ENCODE measurements at regions not wholly inside any gene's neighbourhood (a gene's known extent, or its start where the extent isn't known, plus 50 kb on each side); places are given as distances from the start of the nearest gene placed in this dataset.

GRCh38 chr6:97919046-97919445 lies 636.0 kb upstream of the MMS22L start:
- Histone ChIP-seq H3K27ac (no peak overlapping the region), H2AFZ (ENCODE audit: low read depth) (no peak overlapping the region), H3K4me3 (IDR thresholded peaks at IDR 0.05; ENCODE audit: insufficient read depth, low read depth, low read length) (no peak overlapping the region), H3K4me1 (ENCODE audit: low read depth, poor library complexity, severe bottlenecking) (peaks cover 4% of the 10 kb centered on the region), H3K4me2 (no peak overlapping the region), H3K36me3 (ENCODE audit: insufficient read depth) (no peaks in the 10 kb centered on the region), H4K20me1 (ENCODE audit: insufficient read depth) (no peaks in the 10 kb centered on the region), H3K79me2 (ENCODE audit: insufficient read depth, low read depth) (no peaks in the 10 kb centered on the region), H3K27me3 (ENCODE audit: insufficient read depth, low read depth) (no peaks in the 10 kb centered on the region), H3K9ac (no peak overlapping the region)
- TF ChIP-seq CTCF (conservative IDR thresholded peaks at IDR 0.05; ENCODE audit: low read depth, low read length), result no peak

- Histone ChIP-seq H3K36me3 (ENCODE audit: insufficient read depth) (no peaks in the 10 kb centered on the region), H3K4me3 (IDR thresholded peaks at IDR 0.05; ENCODE audit: insufficient read depth, low read depth, low read length) (no peak overlapping the region), H3K4me1 (ENCODE audit: low read depth, poor library complexity, severe bottlenecking) (no peaks in the 10 kb centered on the region), H3K27me3 (ENCODE audit: insufficient read depth, low read depth) (no peaks in the 10 kb centered on the region), H2AFZ (ENCODE audit: low read depth) (no peak overlapping the region), H3K4me2 (no peak overlapping the region), H4K20me1 (ENCODE audit: insufficient read depth) (no peaks in the 10 kb centered on the region), H3K9ac (no peak overlapping the region), H3K79me2 (ENCODE audit: insufficient read depth, low read depth) (no peaks in the 10 kb centered on the region), H3K27ac (no peak overlapping the region)
- TF ChIP-seq CTCF (conservative IDR thresholded peaks at IDR 0.05; ENCODE audit: low read depth, low read length), result no peak
Observed at GRCh38 chr6:97919631-97920030, 636.6 kb upstream of the MMS22L start.

- H3K27ac ChIP-seq, result no peak overlapping the region
- H4K20me1 ChIP-seq (ENCODE audit: insufficient read depth), result no peaks in the 10 kb centered on the region
- H3K36me3 ChIP-seq (ENCODE audit: insufficient read depth), result no peaks in the 10 kb centered on the region
- no peak overlapping the region for H3K4me2 ChIP-seq
- no peak for TF ChIP-seq CTCF (conservative IDR thresholded peaks at IDR 0.05; ENCODE audit: low read depth, low read length)
- H3K4me1 ChIP-seq (ENCODE audit: low read depth, poor library complexity, severe bottlenecking), result no peaks in the 10 kb centered on the region
- H2AFZ ChIP-seq (ENCODE audit: low read depth), result no peak overlapping the region
- no peak overlapping the region for H3K9ac ChIP-seq
- no peaks in the 10 kb centered on the region for H3K79me2 ChIP-seq (ENCODE audit: insufficient read depth, low read depth)
- H3K4me3 ChIP-seq (IDR thresholded peaks at IDR 0.05; ENCODE audit: insufficient read depth, low read depth, low read length), result no peak overlapping the region
- no peaks in the 10 kb centered on the region for H3K27me3 ChIP-seq (ENCODE audit: insufficient read depth, low read depth)
Observed at GRCh38 chr6:97923249-97923648, 640.2 kb upstream of the MMS22L start.

GRCh38 chr6:97925504-97925903 lies 642.5 kb upstream of the MMS22L start:
- no peak overlapping the region for H3K27ac ChIP-seq
- H3K4me2 ChIP-seq, result no peak overlapping the region
- H4K20me1 ChIP-seq (ENCODE audit: insufficient read depth), result no peaks in the 10 kb centered on the region
- TF ChIP-seq CTCF (conservative IDR thresholded peaks at IDR 0.05; ENCODE audit: low read depth, low read length), result no peak
- H3K4me1 ChIP-seq (ENCODE audit: low read depth, poor library complexity, severe bottlenecking), result no peaks in the 10 kb centered on the region
- no peak overlapping the region for H3K9ac ChIP-seq
- H3K4me3 ChIP-seq (IDR thresholded peaks at IDR 0.05; ENCODE audit: insufficient read depth, low read depth, low read length), result no peak overlapping the region
- no peaks in the 10 kb centered on the region for H3K36me3 ChIP-seq (ENCODE audit: insufficient read depth)
- no peaks in the 10 kb centered on the region for H3K79me2 ChIP-seq (ENCODE audit: insufficient read depth, low read depth)
- H2AFZ ChIP-seq (ENCODE audit: low read depth), result no peak overlapping the region
- H3K27me3 ChIP-seq (ENCODE audit: insufficient read depth, low read depth), result no peaks in the 10 kb centered on the region

Data from KMS-11 (cell line).